ENCODE measurements at regions not wholly inside any gene's neighbourhood (a gene's known extent, or its start where the extent isn't known, plus 50 kb on each side); places are given as distances from the start of the nearest gene placed in this dataset.

- FAIRE-seq (no peak), ATAC-seq (no peak), DNase-seq (ENCODE audit: low read depth, low spot score) (no peak)
- H2AFZ ChIP-seq (ENCODE audit: control insufficient read depth, low read depth, low read length) = no peak overlapping the region
- ChIA-PET SMC1A (ENCODE audit: uncharacterized antibody, unreplicated experiment) (no interaction called here), POLR2A (no interaction called here), CTCF (no interaction called here), RAD21 (ENCODE audit: unreplicated experiment) (no interaction called here)
- 6% methylated on average over 1 of the region's 1 CpG for WGBS (ENCODE audit: insufficient coverage, insufficient replicate concordance, low lambda C conversion rate, missing lambda C conversion rate)
- no peaks in the 10 kb centered on the region for H3K36me3 ChIP-seq (ENCODE audit: control insufficient read depth in 2 of 2, insufficient read depth in 2 of 2, low read length in 1 of 2)
- H3K27me3 ChIP-seq (replicated peaks in 1 of 2; ENCODE audit: control insufficient read depth in 2 of 2, insufficient read depth in 2 of 2, low read length in 1 of 2) = no peaks in the 10 kb centered on the region
- no TSS peak for BruUV-seq (replicated peaks)
- no peaks in the 10 kb centered on the region for H3K4me1 ChIP-seq (ENCODE audit: control insufficient read depth, insufficient read depth, low read length)
- H3K4me2 ChIP-seq (ENCODE audit: control insufficient read depth, insufficient read depth) = no peak overlapping the region
- intact Hi-C loops (cut with micrococcal nuclease; ENCODE audit: unreplicated experiment) (no loop called here), in situ Hi-C loops (cut with MboI) (no loop called here)
- H3K4me3 ChIP-seq = no peak overlapping the region
- no peak for TF ChIP-seq ZBTB33 (IDR thresholded peaks at IDR 0.05)
- TF ChIP-seq SMARCA5 (IDR thresholded peaks at IDR 0.05) = no peak
- TF ChIP-seq, protein P1, sequence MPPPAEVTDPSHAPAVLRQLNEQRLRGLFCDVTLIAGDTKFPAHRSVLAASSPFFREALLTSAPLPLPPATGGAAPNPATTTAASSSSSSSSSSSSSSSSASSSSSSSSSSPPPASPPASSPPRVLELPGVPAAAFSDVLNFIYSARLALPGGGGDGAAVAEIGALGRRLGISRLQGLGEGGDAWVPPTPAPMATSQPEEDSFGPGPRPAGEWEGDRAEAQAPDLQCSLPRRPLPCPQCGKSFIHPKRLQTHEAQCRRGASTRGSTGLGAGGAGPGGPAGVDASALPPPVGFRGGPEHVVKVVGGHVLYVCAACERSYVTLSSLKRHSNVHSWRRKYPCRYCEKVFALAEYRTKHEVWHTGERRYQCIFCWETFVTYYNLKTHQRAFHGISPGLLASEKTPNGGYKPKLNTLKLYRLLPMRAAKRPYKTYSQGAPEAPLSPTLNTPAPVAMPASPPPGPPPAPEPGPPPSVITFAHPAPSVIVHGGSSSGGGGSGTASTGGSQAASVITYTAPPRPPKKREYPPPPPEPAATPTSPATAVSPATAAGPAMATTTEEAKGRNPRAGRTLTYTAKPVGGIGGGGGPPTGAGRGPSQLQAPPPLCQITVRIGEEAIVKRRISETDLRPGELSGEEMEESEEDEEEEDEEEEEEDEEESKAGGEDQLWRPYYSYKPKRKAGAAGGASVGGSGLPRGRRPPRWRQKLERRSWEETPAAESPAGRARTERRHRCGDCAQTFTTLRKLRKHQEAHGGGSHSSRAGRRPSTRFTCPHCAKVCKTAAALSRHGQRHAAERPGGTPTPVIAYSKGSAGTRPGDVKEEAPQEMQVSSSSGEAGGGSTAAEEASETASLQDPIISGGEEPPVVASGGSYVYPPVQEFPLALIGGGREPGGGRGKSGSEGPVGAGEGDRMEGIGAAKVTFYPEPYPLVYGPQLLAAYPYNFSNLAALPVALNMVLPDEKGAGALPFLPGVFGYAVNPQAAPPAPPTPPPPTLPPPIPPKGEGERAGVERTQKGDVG (CRISPR knock-in tag; IDR thresholded peaks at IDR 0.05) = no peak
- TF ChIP-seq CBX5 (IDR thresholded peaks at IDR 0.05; ENCODE audit: low read depth) = no peak
- TF ChIP-seq GATAD2B (conservative IDR thresholded peaks at IDR 0.05; ENCODE audit: low read depth) = no peak
- no peak for TF ChIP-seq LARP7 (IDR thresholded peaks at IDR 0.05)
- no peaks in the 10 kb centered on the region for H3K9me3 ChIP-seq (replicated peaks; ENCODE audit: control insufficient read depth, insufficient read depth, low read length)
- H3K9ac ChIP-seq (ENCODE audit: control insufficient read depth, insufficient read depth, low read length) = no peak overlapping the region
- H3K79me2 ChIP-seq (ENCODE audit: control insufficient read depth, insufficient read depth, low read length) = no peaks in the 10 kb centered on the region
- H3K27ac ChIP-seq (ENCODE audit: control insufficient read depth, insufficient read depth) = no peak overlapping the region
- H4K20me1 ChIP-seq (ENCODE audit: control insufficient read depth, insufficient read depth) = no peaks in the 10 kb centered on the region
Measured at GRCh38 chr3:34411596-34411995, 613.2 kb downstream of the PDCD6IP start.
